SK-N-SH (cell line): ENCODE measurements at regions not wholly inside any gene's neighbourhood (a gene's known extent, or its start where the extent isn't known, plus 50 kb on each side); places are given as distances from the start of the nearest gene placed in this dataset.

Experiments used
- CTCF ChIP-seq: fragments of 200-600 bp; sonication (generic); IDR thresholded peaks from 2 replicates; pipeline ENCODE4 v1.6.1; 2017; ENCODE audit warnings: antibody characterized with exemption, mild to moderate bottlenecking, moderate library complexity
- TAF1 ChIP-seq: IDR thresholded peaks from 2 replicates; pipeline ENCODE4 v1.6.1; 2012; ENCODE audit warnings: low read depth, mild to moderate bottlenecking, low read length, moderate library complexity, borderline replicate concordance

GRCh38 chr21:26751305-26751704 is 93.9 kb downstream of the ADAMTS1 start:
- TF ChIP-seq TAF1 = no peak
- no peak for TF ChIP-seq CTCF
